ENCODE measurements at regions not wholly inside any gene's neighbourhood (a gene's known extent, or its start where the extent isn't known, plus 50 kb on each side); places are given as distances from the start of the nearest gene placed in this dataset.

- H3K4me1 Mint-ChIP-seq (ENCODE audit: low read depth) = peaks cover 20% of the 10 kb centered on the region
These were observed 108.1 kb downstream of the ZFAND4 start for GRCh38 chr10:45564303-45564959.

GRCh38 chr10:45561952-45562351 is 110.6 kb downstream of the ZFAND4 start:
- peak; percentile 47 for ATAC-seq
- Mint-ChIP-seq H3K36me3 (ENCODE audit: low read depth) (no peaks in the 10 kb centered on the region), H3K27me3 (no peaks in the 10 kb centered on the region), H3K4me3 (no peak overlapping the region), H3K9me3 (no peaks in the 10 kb centered on the region), H3K4me1 (ENCODE audit: low read depth) (peaks cover 29% of the 10 kb centered on the region), H3K27ac (peak overlapping the region; percentile 36)
- intact Hi-C loops (cut with micrococcal nuclease) = no loop called here
- CTCF ChIA-PET = no interaction called here
- no peak for DNase-seq
- POLR2A ChIA-PET = interaction anchor here (1.1 kb wide), 1 partner anchor 19 kb away, joined by 6 read pairs; no protein-coding TSS in a partner anchor
- no peak for TF ChIP-seq CTCF (IDR thresholded peaks at IDR 0.05)

More at GRCh38 chr10:45564303-45564959, 108.1 kb downstream of the ZFAND4 start:
- TF ChIP-seq CTCF (IDR thresholded peaks at IDR 0.05) = no peak
- Mint-ChIP-seq H3K9me3 (no peaks in the 10 kb centered on the region), H3K4me3 (no peak overlapping the region), H3K27ac (no peak overlapping the region), H3K27me3 (no peaks in the 10 kb centered on the region), H3K36me3 (ENCODE audit: low read depth) (no peaks in the 10 kb centered on the region)
- no peak for ATAC-seq
- intact Hi-C loops (cut with micrococcal nuclease) = no loop called here
- POLR2A ChIA-PET = no interaction called here
- CTCF ChIA-PET = no interaction called here
- DNase-seq = no peak

- Mint-ChIP-seq H3K9me3 (no peaks in the 10 kb centered on the region), H3K4me3 (no peak overlapping the region)
These were observed 112.3 kb downstream of the ZFAND4 start for GRCh38 chr10:45560262-45560661.

GRCh38 chr10:45558425-45558824 is 114.1 kb downstream of the ZFAND4 start:
- Mint-ChIP-seq H3K4me3 (no peak overlapping the region), H3K27me3 (no peaks in the 10 kb centered on the region), H3K27ac (peak overlapping the region; percentile 29), H3K36me3 (ENCODE audit: low read depth) (no peaks in the 10 kb centered on the region), H3K9me3 (no peaks in the 10 kb centered on the region), H3K4me1 (ENCODE audit: low read depth) (peaks cover 28% of the 10 kb centered on the region)
- intact Hi-C loops (cut with micrococcal nuclease) = no loop called here
- ATAC-seq (no peak), DNase-seq (no peak)
- ChIA-PET POLR2A (no interaction called here), CTCF (no interaction called here)
- TF ChIP-seq CTCF (IDR thresholded peaks at IDR 0.05) = no peak

More at GRCh38 chr10:45560262-45560661, 112.3 kb downstream of the ZFAND4 start:
- no peaks in the 10 kb centered on the region for H3K36me3 Mint-ChIP-seq (ENCODE audit: low read depth)
- intact Hi-C loops (cut with micrococcal nuclease) = no loop called here
- ChIA-PET CTCF (no interaction called here), POLR2A (no interaction called here)
- no peak overlapping the region for H3K27ac Mint-ChIP-seq
- H3K27me3 Mint-ChIP-seq = no peaks in the 10 kb centered on the region
- ATAC-seq (no peak), DNase-seq (no peak)
- peaks cover 34% of the 10 kb centered on the region for H3K4me1 Mint-ChIP-seq (ENCODE audit: low read depth)
- no peak for TF ChIP-seq CTCF (IDR thresholded peaks at IDR 0.05)

GRCh38 chr10:45557275-45557905 is 115.2 kb downstream of the ZFAND4 start:
- H3K36me3 Mint-ChIP-seq (ENCODE audit: low read depth) = no peaks in the 10 kb centered on the region
- no peaks in the 10 kb centered on the region for H3K9me3 Mint-ChIP-seq
- peak; percentile 73 for ATAC-seq
- CTCF ChIA-PET = no interaction called here
- POLR2A ChIA-PET = no interaction called here
- DNase-seq = peak; percentile 21
- intact Hi-C loops (cut with micrococcal nuclease) = no loop called here
- peaks cover 28% of the 10 kb centered on the region for H3K4me1 Mint-ChIP-seq (ENCODE audit: low read depth)
- peak overlapping the region; percentile 64 for H3K27ac Mint-ChIP-seq
- peak overlapping the region; percentile 22 for H3K4me3 Mint-ChIP-seq
- no peaks in the 10 kb centered on the region for H3K27me3 Mint-ChIP-seq
- TF ChIP-seq CTCF (IDR thresholded peaks at IDR 0.05) = no peak

Data from activated CD8-positive, alpha-beta T cell treated with anti-CD3 and anti-CD28 coated beads for 36 hours (primary cell).